Right lobe of liver (tissue), 6 donors: ENCODE measurements at regions not wholly inside any gene's neighbourhood (a gene's known extent, or its start where the extent isn't known, plus 50 kb on each side); places are given as distances from the start of the nearest gene placed in this dataset.

ENCODE experiments used
- ATAC-seq, 4 donors: fragments of 200-7000 bp; cut with Tn5 transposase; one replicate each; pipeline ENCODE4 v1.9.1; 2020; ENCODE audit warnings: mild to moderate bottlenecking in 4 of 4, moderate library complexity in 4 of 4
- DNase-seq, 3 donors: peaks; one replicate each; pipeline ENCODE4 v3.0.0-alpha.2; 2020
- H3K27ac ChIP-seq, 3 donors: fragments of 200-600 bp; one replicate each; pipeline ENCODE4 v1.8.0; 2022
- H3K27me3 ChIP-seq, 2 donors: fragments of 200-600 bp; one replicate each; pipeline ENCODE4 v1.8.0; 2022
- H3K36me3 ChIP-seq, 4 donors: fragments of 200-600 bp; sonication (generic) in 1 of 4; one replicate each; pipeline versions ENCODE4 v1.5.1 to v1.8.0; 2017 to 2022; ENCODE audit warnings: control low read depth in 1 of 4
- H3K4me1 ChIP-seq, 4 donors: fragments of 200-600 bp; sonication (generic) in 1 of 4; one replicate each; pipeline versions ENCODE4 v1.5.1 to v1.8.0; 2017 to 2022; ENCODE audit warnings: control low read depth in 1 of 4
- H3K4me3 ChIP-seq, 3 donors: fragments of 200-600 bp; one replicate each; pipeline ENCODE4 v1.8.0; 2022
- H3K9me3 ChIP-seq, 4 donors: fragments of 200-600 bp; sonication (generic) in 1 of 4; one replicate each; pipeline versions ENCODE4 v1.5.1 to v1.8.0; 2017 to 2022; ENCODE audit warnings: control low read depth in 1 of 4
- POLR2A ChIP-seq: fragments of 450-650 bp; IDR thresholded peaks from one replicate; pipeline ENCODE4 v1.6.1; 2017; ENCODE audit warnings: antibody characterized with exemption, mild to moderate bottlenecking
- WGBS: methylation state at CpG from one replicate; pipeline ENCODE4 v1.1.6; 2018; ENCODE audit warnings: low coverage, low lambda C conversion rate; ENCODE audit not compliant: insufficient coverage; ENCODE audit errors: missing lambda C conversion rate; 5-methylcytosine and 5-hydroxymethylcytosine counted together
- intact Hi-C, 2 donors: fragments of 100-400 bp; cut with DNase I; formaldehyde crosslinking; loops; one replicate each; pipeline versions ENCODE4 v1.11.2 to v1.14.1; 2022
- TF ChIP-seq, protein P1 (sequence below), 4 donors: fragments of 200-600 bp in 3 of 4; fragments of 450-650 bp in 1 of 4; IDR thresholded peaks; one replicate each; pipeline versions ENCODE4 v1.5.1 to v1.8.0; 2016 to 2022; ENCODE audit warnings: antibody characterized with exemption in 4 of 4, mild to moderate bottlenecking in 2 of 4
- donor health status: DM: no; HTN: yes; CAD: no.
- donor health status: DM: no; HTN: no; CAD: no.
- donor health status: DM: no; HTN: no; CAD: no.
- donor health status: DM: no; HTN: yes; CAD: no.
- donor health status: DM: no; HTN: yes; CAD: no.

DNA sequence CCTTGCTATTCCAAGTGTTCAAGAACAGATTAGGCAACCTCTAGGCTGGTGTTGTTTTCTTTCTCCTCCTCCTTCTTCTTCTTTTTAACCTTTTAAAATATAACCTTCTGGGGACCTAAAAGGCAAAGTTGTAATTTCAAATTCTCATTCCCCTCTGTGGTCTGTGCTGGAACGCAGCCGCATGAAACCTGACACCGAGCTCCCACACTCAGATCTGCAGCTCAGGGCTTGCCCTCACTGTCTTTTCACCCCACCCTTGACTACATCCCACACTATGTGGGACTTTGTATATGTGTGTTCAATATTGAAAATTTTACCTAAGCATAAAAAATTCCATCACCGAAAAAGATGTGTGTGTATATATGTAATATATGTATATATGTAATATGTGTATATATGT, 62.0 kb upstream of the ARHGAP42 start:
- no peak for ATAC-seq
- intact Hi-C loops: no loop called here
- H3K27me3 ChIP-seq: no peaks in the 10 kb centered on the region
- no peak overlapping the region for H3K4me3 ChIP-seq
- H3K4me1 ChIP-seq: no peaks in the 10 kb centered on the region
- WGBS: 88% methylated on average over 4 of the region's 4 CpGs
- no peaks in the 10 kb centered on the region for H3K36me3 ChIP-seq
- H3K9me3 ChIP-seq: no peaks in the 10 kb centered on the region
- TF ChIP-seq, protein P1, sequence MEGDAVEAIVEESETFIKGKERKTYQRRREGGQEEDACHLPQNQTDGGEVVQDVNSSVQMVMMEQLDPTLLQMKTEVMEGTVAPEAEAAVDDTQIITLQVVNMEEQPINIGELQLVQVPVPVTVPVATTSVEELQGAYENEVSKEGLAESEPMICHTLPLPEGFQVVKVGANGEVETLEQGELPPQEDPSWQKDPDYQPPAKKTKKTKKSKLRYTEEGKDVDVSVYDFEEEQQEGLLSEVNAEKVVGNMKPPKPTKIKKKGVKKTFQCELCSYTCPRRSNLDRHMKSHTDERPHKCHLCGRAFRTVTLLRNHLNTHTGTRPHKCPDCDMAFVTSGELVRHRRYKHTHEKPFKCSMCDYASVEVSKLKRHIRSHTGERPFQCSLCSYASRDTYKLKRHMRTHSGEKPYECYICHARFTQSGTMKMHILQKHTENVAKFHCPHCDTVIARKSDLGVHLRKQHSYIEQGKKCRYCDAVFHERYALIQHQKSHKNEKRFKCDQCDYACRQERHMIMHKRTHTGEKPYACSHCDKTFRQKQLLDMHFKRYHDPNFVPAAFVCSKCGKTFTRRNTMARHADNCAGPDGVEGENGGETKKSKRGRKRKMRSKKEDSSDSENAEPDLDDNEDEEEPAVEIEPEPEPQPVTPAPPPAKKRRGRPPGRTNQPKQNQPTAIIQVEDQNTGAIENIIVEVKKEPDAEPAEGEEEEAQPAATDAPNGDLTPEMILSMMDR (IDR thresholded peaks at IDR 0.05): no peak
- TF ChIP-seq POLR2A: no peak
- no peak overlapping the region for H3K27ac ChIP-seq
- DNase-seq: no peak

DNA sequence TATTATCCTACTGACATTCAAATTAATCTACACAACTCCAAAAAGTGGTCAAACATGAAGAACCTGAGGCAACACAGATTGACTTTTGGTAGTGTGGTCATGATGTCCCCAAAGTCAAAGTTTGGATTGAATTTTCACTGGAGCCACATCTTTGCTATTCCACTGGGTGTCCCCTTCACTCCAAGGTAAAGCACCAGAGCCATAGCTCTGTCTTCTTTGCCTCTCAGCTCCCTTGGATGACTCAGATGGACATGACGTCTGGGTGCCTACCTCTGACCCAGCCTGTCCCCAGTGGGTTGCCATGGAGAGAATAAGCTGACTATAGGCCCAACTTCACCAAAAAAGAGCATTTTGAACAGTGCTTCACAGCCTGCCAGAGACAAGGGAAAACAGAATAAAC, 57.4 kb upstream of the ARHGAP42 start:
- DNase-seq (peak in 1 of 3 donors; percentile 18), ATAC-seq (peak in 2 of 4 donors; percentile 21 to 60)
- intact Hi-C loops: no loop called here
- H3K36me3 ChIP-seq: no peaks in the 10 kb centered on the region
- no peak overlapping the region for H3K4me3 ChIP-seq
- H3K27me3 ChIP-seq: no peaks in the 10 kb centered on the region
- no peaks in the 10 kb centered on the region for H3K9me3 ChIP-seq
- no peak for TF ChIP-seq POLR2A
- TF ChIP-seq, protein P1 (IDR thresholded peaks at IDR 0.05): peak in 1 of 4 donors; percentile 21
- 33% methylated on average over 1 of the region's 1 CpG for WGBS
- no peak overlapping the region for H3K27ac ChIP-seq
- H3K4me1 ChIP-seq: peaks cover 0 to 32% (median 10%) of the 10 kb centered on the region in 4 donors

DNA sequence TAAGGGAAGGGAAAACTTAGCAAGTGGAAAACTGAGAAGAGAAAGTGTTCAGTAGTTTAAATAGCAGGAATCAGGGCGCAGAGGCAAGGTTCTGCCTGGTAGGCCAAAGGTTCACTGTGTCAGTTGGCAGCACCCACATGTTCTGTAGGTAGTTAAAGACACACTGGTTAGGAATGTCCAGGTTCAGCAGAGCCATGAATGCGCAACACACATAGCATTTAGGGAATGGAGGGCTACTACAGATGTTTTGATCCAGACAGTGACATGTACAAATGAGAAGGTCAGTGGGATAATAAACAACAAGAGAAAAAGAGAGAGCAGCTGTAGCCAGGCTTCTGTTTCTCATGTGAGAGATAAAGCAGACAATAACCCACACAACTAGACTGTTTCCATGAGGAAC, 56.2 kb upstream of the ARHGAP42 start:
- Histone ChIP-seq H3K27me3 (no peaks in the 10 kb centered on the region), H3K36me3 (no peaks in the 10 kb centered on the region), H3K4me3 (no peak overlapping the region), H3K27ac (peak overlapping the region in 2 of 3 donors; percentile 68 to 70), H3K4me1 (peaks cover 0 to 32% (median 10%) of the 10 kb centered on the region in 4 donors), H3K9me3 (no peaks in the 10 kb centered on the region)
- DNase-seq: peak; percentile 61 to 84 (median 76)
- peak; percentile 86 to 90 (median 88) for ATAC-seq
- WGBS: 15% methylated on average over 2 of the region's 2 CpGs
- intact Hi-C loops: no loop called here
- TF ChIP-seq, protein P1 (IDR thresholded peaks at IDR 0.05): no peak
- TF ChIP-seq POLR2A: no peak

DNA sequence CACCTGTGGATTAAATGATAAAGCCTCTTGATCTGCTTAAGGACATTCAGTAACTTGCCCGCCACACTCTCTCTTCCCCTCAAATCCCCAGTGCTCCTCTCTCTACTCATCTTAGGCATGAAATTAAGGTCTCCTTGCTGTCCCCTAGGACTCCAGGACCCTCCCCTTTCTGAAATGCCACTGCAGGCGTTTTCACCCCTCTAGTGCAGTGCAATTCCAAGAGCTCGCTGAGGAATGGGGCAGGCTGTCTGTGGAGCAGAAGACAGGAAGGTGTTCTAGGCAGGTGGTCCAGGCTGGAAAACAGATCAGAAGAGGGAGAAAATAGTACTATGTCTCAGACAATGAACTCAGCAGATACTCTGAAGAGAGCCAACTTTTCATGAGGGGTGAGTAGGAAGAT, 55.8 kb upstream of the ARHGAP42 start:
- ATAC-seq (no peak), DNase-seq (no peak)
- peak overlapping the region in 2 of 3 donors; percentile 68 to 70 for H3K27ac ChIP-seq
- TF ChIP-seq, protein P1 (IDR thresholded peaks at IDR 0.05): no peak
- no peak for TF ChIP-seq POLR2A
- 85% methylated on average over 3 of the region's 3 CpGs for WGBS
- intact Hi-C loops: no loop called here
- peaks cover 0 to 32% (median 10%) of the 10 kb centered on the region in 4 donors for H3K4me1 ChIP-seq
- no peaks in the 10 kb centered on the region for H3K9me3 ChIP-seq
- H3K36me3 ChIP-seq: no peaks in the 10 kb centered on the region
- no peaks in the 10 kb centered on the region for H3K27me3 ChIP-seq
- H3K4me3 ChIP-seq: no peak overlapping the region
